H1 (cell line): ENCODE measurements at regions not wholly inside any gene's neighbourhood (a gene's known extent, or its start where the extent isn't known, plus 50 kb on each side); places are given as distances from the start of the nearest gene placed in this dataset.

Experiments used
- CHD1 ChIP-seq: IDR thresholded peaks from 2 replicates; pipeline ENCODE4 v1.6.1; 2012; ENCODE audit warnings: low read depth, low read length, improper control_type of control experiment
- EGR1 ChIP-seq: IDR thresholded peaks from 2 replicates; pipeline ENCODE4 v1.6.1; 2011; ENCODE audit warnings: low read depth, low read length, borderline replicate concordance
- JUN ChIP-seq: IDR thresholded peaks from 2 replicates; pipeline ENCODE4 v1.6.1; 2011; ENCODE audit warnings: low read depth, mild to moderate bottlenecking, improper control_type of control experiment, low read length
- NRF1 ChIP-seq: IDR thresholded peaks from 2 replicates; pipeline ENCODE4 v1.6.1; 2011; ENCODE audit warnings: mild to moderate bottlenecking, low read depth, low read length, improper control_type of control experiment
- POLR2AphosphoS5 ChIP-seq: IDR thresholded peaks from 2 replicates; pipeline ENCODE4 v1.6.1; 2011; ENCODE audit warnings: low read depth, low read length
- RBBP5 ChIP-seq: IDR thresholded peaks from 2 replicates; pipeline ENCODE4 v1.7.1; 2012; ENCODE audit warnings: low read depth, mild to moderate bottlenecking, inconsistent platforms, low read length, moderate library complexity, borderline replicate concordance
- SP2 ChIP-seq: IDR thresholded peaks from 2 replicates; pipeline ENCODE4 v1.6.1; 2012; ENCODE audit warnings: mild to moderate bottlenecking, low read length, inconsistent platforms
- SRF ChIP-seq: IDR thresholded peaks from 2 replicates; pipeline ENCODE4 v1.6.1; 2011; ENCODE audit warnings: mild to moderate bottlenecking, low read depth, low read length, moderate library complexity
- TAF1 ChIP-seq: IDR thresholded peaks from 2 replicates; pipeline ENCODE4 v1.6.1; 2011; ENCODE audit warnings: mild to moderate bottlenecking, low read depth, low read length
- TF ChIP-seq, protein P1 (sequence below): fragments of 300-600 bp; sonication (generic); IDR thresholded peaks from 2 replicates; pipeline ENCODE4 v1.7.1; 2012; ENCODE audit warnings: low read length, moderate library complexity, mild to moderate bottlenecking, inconsistent platforms; ENCODE audit not compliant: insufficient replicate concordance
- TF ChIP-seq, protein P2 (sequence below): IDR thresholded peaks from 2 replicates; pipeline ENCODE4 v1.6.1; 2012; ENCODE audit warnings: inconsistent platforms

DNA sequence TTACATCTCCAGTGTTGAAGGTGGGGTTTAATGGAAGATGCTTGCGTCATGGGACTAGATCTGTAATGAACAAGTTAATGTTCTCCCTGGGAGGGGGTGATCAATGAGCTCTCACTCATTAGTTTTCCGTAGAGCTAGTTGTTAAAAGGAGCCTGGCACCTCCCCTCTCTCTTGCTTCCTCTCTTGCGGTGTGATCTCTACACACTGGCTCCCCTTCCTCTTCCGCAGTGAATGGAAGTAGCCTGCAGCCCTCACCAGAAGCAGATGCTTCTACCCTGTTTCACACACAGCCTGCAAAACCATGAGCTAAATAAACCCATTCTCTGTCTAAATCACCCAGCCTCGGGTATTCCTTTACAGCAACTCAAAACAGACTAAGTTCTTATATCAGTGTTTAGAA lies 318.8 kb downstream of the SLITRK1 start (continued):
- TF ChIP-seq, protein P1, sequence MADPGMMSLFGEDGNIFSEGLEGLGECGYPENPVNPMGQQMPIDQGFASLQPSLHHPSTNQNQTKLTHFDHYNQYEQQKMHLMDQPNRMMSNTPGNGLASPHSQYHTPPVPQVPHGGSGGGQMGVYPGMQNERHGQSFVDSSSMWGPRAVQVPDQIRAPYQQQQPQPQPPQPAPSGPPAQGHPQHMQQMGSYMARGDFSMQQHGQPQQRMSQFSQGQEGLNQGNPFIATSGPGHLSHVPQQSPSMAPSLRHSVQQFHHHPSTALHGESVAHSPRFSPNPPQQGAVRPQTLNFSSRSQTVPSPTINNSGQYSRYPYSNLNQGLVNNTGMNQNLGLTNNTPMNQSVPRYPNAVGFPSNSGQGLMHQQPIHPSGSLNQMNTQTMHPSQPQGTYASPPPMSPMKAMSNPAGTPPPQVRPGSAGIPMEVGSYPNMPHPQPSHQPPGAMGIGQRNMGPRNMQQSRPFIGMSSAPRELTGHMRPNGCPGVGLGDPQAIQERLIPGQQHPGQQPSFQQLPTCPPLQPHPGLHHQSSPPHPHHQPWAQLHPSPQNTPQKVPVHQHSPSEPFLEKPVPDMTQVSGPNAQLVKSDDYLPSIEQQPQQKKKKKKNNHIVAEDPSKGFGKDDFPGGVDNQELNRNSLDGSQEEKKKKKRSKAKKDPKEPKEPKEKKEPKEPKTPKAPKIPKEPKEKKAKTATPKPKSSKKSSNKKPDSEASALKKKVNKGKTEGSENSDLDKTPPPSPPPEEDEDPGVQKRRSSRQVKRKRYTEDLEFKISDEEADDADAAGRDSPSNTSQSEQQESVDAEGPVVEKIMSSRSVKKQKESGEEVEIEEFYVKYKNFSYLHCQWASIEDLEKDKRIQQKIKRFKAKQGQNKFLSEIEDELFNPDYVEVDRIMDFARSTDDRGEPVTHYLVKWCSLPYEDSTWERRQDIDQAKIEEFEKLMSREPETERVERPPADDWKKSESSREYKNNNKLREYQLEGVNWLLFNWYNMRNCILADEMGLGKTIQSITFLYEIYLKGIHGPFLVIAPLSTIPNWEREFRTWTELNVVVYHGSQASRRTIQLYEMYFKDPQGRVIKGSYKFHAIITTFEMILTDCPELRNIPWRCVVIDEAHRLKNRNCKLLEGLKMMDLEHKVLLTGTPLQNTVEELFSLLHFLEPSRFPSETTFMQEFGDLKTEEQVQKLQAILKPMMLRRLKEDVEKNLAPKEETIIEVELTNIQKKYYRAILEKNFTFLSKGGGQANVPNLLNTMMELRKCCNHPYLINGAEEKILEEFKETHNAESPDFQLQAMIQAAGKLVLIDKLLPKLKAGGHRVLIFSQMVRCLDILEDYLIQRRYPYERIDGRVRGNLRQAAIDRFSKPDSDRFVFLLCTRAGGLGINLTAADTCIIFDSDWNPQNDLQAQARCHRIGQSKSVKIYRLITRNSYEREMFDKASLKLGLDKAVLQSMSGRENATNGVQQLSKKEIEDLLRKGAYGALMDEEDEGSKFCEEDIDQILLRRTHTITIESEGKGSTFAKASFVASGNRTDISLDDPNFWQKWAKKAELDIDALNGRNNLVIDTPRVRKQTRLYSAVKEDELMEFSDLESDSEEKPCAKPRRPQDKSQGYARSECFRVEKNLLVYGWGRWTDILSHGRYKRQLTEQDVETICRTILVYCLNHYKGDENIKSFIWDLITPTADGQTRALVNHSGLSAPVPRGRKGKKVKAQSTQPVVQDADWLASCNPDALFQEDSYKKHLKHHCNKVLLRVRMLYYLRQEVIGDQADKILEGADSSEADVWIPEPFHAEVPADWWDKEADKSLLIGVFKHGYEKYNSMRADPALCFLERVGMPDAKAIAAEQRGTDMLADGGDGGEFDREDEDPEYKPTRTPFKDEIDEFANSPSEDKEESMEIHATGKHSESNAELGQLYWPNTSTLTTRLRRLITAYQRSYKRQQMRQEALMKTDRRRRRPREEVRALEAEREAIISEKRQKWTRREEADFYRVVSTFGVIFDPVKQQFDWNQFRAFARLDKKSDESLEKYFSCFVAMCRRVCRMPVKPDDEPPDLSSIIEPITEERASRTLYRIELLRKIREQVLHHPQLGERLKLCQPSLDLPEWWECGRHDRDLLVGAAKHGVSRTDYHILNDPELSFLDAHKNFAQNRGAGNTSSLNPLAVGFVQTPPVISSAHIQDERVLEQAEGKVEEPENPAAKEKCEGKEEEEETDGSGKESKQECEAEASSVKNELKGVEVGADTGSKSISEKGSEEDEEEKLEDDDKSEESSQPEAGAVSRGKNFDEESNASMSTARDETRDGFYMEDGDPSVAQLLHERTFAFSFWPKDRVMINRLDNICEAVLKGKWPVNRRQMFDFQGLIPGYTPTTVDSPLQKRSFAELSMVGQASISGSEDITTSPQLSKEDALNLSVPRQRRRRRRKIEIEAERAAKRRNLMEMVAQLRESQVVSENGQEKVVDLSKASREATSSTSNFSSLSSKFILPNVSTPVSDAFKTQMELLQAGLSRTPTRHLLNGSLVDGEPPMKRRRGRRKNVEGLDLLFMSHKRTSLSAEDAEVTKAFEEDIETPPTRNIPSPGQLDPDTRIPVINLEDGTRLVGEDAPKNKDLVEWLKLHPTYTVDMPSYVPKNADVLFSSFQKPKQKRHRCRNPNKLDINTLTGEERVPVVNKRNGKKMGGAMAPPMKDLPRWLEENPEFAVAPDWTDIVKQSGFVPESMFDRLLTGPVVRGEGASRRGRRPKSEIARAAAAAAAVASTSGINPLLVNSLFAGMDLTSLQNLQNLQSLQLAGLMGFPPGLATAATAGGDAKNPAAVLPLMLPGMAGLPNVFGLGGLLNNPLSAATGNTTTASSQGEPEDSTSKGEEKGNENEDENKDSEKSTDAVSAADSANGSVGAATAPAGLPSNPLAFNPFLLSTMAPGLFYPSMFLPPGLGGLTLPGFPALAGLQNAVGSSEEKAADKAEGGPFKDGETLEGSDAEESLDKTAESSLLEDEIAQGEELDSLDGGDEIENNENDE: no peak
- TF ChIP-seq SP2 (no peak), CHD1 (no peak), EGR1 (no peak), TAF1 (no peak), POLR2AphosphoS5 (no peak), JUN (no peak), NRF1 (no peak), RBBP5 (no peak), SRF (no peak)
- TF ChIP-seq, protein P2, sequence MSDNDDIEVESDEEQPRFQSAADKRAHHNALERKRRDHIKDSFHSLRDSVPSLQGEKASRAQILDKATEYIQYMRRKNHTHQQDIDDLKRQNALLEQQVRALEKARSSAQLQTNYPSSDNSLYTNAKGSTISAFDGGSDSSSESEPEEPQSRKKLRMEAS: no peak
- TF ChIP-seq, all 59 proteins: peak for 0
